Fibroblast of villous mesenchyme (primary cell): ENCODE measurements at regions not wholly inside any gene's neighbourhood (a gene's known extent, or its start where the extent isn't known, plus 50 kb on each side); places are given as distances from the start of the nearest gene placed in this dataset.

Experiments used
- DNase-seq: peaks from one replicate; pipeline ENCODE4 v3.0.0-alpha.2; 2010; ENCODE audit warnings: low read depth
- H3K4me3 ChIP-seq: 2 replicates; pipeline ENCODE4 v1.5.1; 2011; ENCODE audit warnings: low read depth, mild to moderate bottlenecking, low read length
- CTCF ChIP-seq: IDR thresholded peaks from 2 replicates; pipeline ENCODE4 v1.5.1; 2012; ENCODE audit warnings: low read depth, mild to moderate bottlenecking, low read length; ENCODE audit not compliant: insufficient read depth

- no peak for TF ChIP-seq CTCF
- no peak for DNase-seq
- H3K4me3 ChIP-seq, result no peak overlapping the region
Observed at GRCh38 chr20:40558212-40558611, 130.8 kb downstream of the MAFB start.

GRCh38 chr20:40551125-40551530 is 137.9 kb downstream of the MAFB start:
- H3K4me3 ChIP-seq, result no peak overlapping the region
- TF ChIP-seq CTCF, result no peak
- no peak for DNase-seq

- DNase-seq, result no peak
- no peak overlapping the region for H3K4me3 ChIP-seq
- no peak for TF ChIP-seq CTCF
Observed at GRCh38 chr20:40547483-40548091, 141.4 kb downstream of the MAFB start.

GRCh38 chr20:40545478-40545877 is 143.6 kb downstream of the MAFB start:
- H3K4me3 ChIP-seq, result no peak overlapping the region
- no peak for TF ChIP-seq CTCF
- no peak for DNase-seq

- DNase-seq, result no peak
- TF ChIP-seq CTCF, result no peak
- H3K4me3 ChIP-seq, result no peak overlapping the region
Observed at GRCh38 chr20:40542065-40542464, 147.0 kb downstream of the MAFB start.

GRCh38 chr20:40540166-40540565 is 148.9 kb downstream of the MAFB start:
- no peak for DNase-seq
- H3K4me3 ChIP-seq, result no peak overlapping the region
- no peak for TF ChIP-seq CTCF

- H3K4me3 ChIP-seq, result no peak overlapping the region
- no peak for DNase-seq
- no peak for TF ChIP-seq CTCF
Observed at GRCh38 chr20:40538131-40538530, 150.9 kb downstream of the MAFB start.
